ENCODE measurements at regions not wholly inside any gene's neighbourhood (a gene's known extent, or its start where the extent isn't known, plus 50 kb on each side); places are given as distances from the start of the nearest gene placed in this dataset.
"Not testable (repeated sequence)": the region's sequence is repeated elsewhere in the genome, so short reads cannot be mapped to it uniquely, and the experiment has no call there.

- no peak overlapping the region for H3K27ac Mint-ChIP-seq
- peaks cover 7% of the 10 kb centered on the region for H3K9me3 Mint-ChIP-seq (ENCODE audit: low read depth)
- H3K27me3 Mint-ChIP-seq = no peaks in the 10 kb centered on the region
- H3K4me3 Mint-ChIP-seq = no peak overlapping the region
- no peaks in the 10 kb centered on the region for H3K4me1 Mint-ChIP-seq (ENCODE audit: low read depth)
- H3K36me3 Mint-ChIP-seq = no peaks in the 10 kb centered on the region
These were observed 1367.1 kb downstream of the XPNPEP1 start for GRCh38 chr10:108556186-108556585.

GRCh38 chr10:108545921-108546320, 1377.4 kb downstream of the XPNPEP1 start:
- no peaks in the 10 kb centered on the region for H3K27me3 Mint-ChIP-seq
- no peaks in the 10 kb centered on the region for H3K9me3 Mint-ChIP-seq (ENCODE audit: low read depth)
- no peak overlapping the region for H3K27ac Mint-ChIP-seq
- H3K36me3 Mint-ChIP-seq = no peaks in the 10 kb centered on the region
- H3K4me1 Mint-ChIP-seq (ENCODE audit: low read depth) = no peaks in the 10 kb centered on the region
- H3K4me3 Mint-ChIP-seq = no peak overlapping the region

- H3K9me3 Mint-ChIP-seq (ENCODE audit: low read depth) = no peaks in the 10 kb centered on the region
- no peaks in the 10 kb centered on the region for H3K4me1 Mint-ChIP-seq (ENCODE audit: low read depth)
- no peak overlapping the region for H3K4me3 Mint-ChIP-seq
- no peaks in the 10 kb centered on the region for H3K36me3 Mint-ChIP-seq
- H3K27ac Mint-ChIP-seq = no peak overlapping the region
- H3K27me3 Mint-ChIP-seq = no peaks in the 10 kb centered on the region
These were observed 1378.7 kb downstream of the XPNPEP1 start for GRCh38 chr10:108544500-108545120.

- H3K27ac Mint-ChIP-seq; H3K4me1 Mint-ChIP-seq (ENCODE audit: low read depth); H3K27me3 Mint-ChIP-seq; H3K4me3 Mint-ChIP-seq; H3K9me3 Mint-ChIP-seq (ENCODE audit: low read depth); H3K36me3 Mint-ChIP-seq: not testable (repeated sequence)
These were observed 1369.0 kb upstream of the SORCS1 start for GRCh38 chr10:108533551-108533950.

- Mint-ChIP-seq H3K27ac (no peak overlapping the region), H3K9me3 (ENCODE audit: low read depth) (peaks cover 8% of the 10 kb centered on the region), H3K4me3 (no peak overlapping the region), H3K4me1 (ENCODE audit: low read depth) (no peaks in the 10 kb centered on the region), H3K27me3 (no peaks in the 10 kb centered on the region), H3K36me3 (no peaks in the 10 kb centered on the region)
These were observed 1358.7 kb upstream of the SORCS1 start for GRCh38 chr10:108523016-108523800.

GRCh38 chr10:108521827-108522492, 1357.5 kb upstream of the SORCS1 start:
- Mint-ChIP-seq H3K9me3 (ENCODE audit: low read depth) (peaks cover 14% of the 10 kb centered on the region), H3K27ac (no peak overlapping the region), H3K4me1 (ENCODE audit: low read depth) (no peaks in the 10 kb centered on the region), H3K4me3 (no peak overlapping the region), H3K36me3 (no peaks in the 10 kb centered on the region), H3K27me3 (no peaks in the 10 kb centered on the region)

- H3K9me3 Mint-ChIP-seq (ENCODE audit: low read depth) = peaks cover 14% of the 10 kb centered on the region
- H3K4me3 Mint-ChIP-seq = no peak overlapping the region
- H3K27ac Mint-ChIP-seq = no peak overlapping the region
- H3K36me3 Mint-ChIP-seq = no peaks in the 10 kb centered on the region
- no peaks in the 10 kb centered on the region for H3K27me3 Mint-ChIP-seq
- no peaks in the 10 kb centered on the region for H3K4me1 Mint-ChIP-seq (ENCODE audit: low read depth)
These were observed 1351.3 kb upstream of the SORCS1 start for GRCh38 chr10:108515821-108516220.

GRCh38 chr10:108500396-108500795, 1335.9 kb upstream of the SORCS1 start:
- Mint-ChIP-seq H3K36me3 (no peaks in the 10 kb centered on the region), H3K4me3 (no peak overlapping the region), H3K27ac (no peak overlapping the region), H3K27me3 (no peaks in the 10 kb centered on the region), H3K9me3 (ENCODE audit: low read depth) (peaks cover 10% of the 10 kb centered on the region), H3K4me1 (ENCODE audit: low read depth) (no peaks in the 10 kb centered on the region)

- Mint-ChIP-seq H3K27ac (no peak overlapping the region), H3K27me3 (no peaks in the 10 kb centered on the region), H3K9me3 (ENCODE audit: low read depth) (peaks cover 15% of the 10 kb centered on the region), H3K4me1 (ENCODE audit: low read depth) (no peaks in the 10 kb centered on the region), H3K36me3 (no peaks in the 10 kb centered on the region), H3K4me3 (no peak overlapping the region)
These were observed 1331.6 kb upstream of the SORCS1 start for GRCh38 chr10:108496106-108496505.

GRCh38 chr10:108490944-108491343, 1326.4 kb upstream of the SORCS1 start:
- Mint-ChIP-seq H3K4me1 (ENCODE audit: low read depth) (no peaks in the 10 kb centered on the region), H3K27me3 (no peaks in the 10 kb centered on the region), H3K27ac (no peak overlapping the region), H3K9me3 (ENCODE audit: low read depth) (peaks cover 14% of the 10 kb centered on the region), H3K36me3 (no peaks in the 10 kb centered on the region), H3K4me3 (no peak overlapping the region)

GRCh38 chr10:108471420-108471819, 1306.9 kb upstream of the SORCS1 start:
- Mint-ChIP-seq H3K27ac (no peak overlapping the region), H3K4me1 (ENCODE audit: low read depth) (no peaks in the 10 kb centered on the region), H3K36me3 (no peaks in the 10 kb centered on the region), H3K27me3 (peaks cover 7% of the 10 kb centered on the region), H3K4me3 (no peak overlapping the region), H3K9me3 (ENCODE audit: low read depth) (peaks cover 6% of the 10 kb centered on the region)

GRCh38 chr10:108469940-108470339, 1305.4 kb upstream of the SORCS1 start:
- H3K9me3 Mint-ChIP-seq (ENCODE audit: low read depth) = peaks cover 6% of the 10 kb centered on the region
- H3K4me1 Mint-ChIP-seq (ENCODE audit: low read depth) = no peaks in the 10 kb centered on the region
- no peaks in the 10 kb centered on the region for H3K36me3 Mint-ChIP-seq
- H3K4me3 Mint-ChIP-seq = no peak overlapping the region
- H3K27me3 Mint-ChIP-seq = peaks cover 7% of the 10 kb centered on the region
- H3K27ac Mint-ChIP-seq = no peak overlapping the region

- H3K4me3 Mint-ChIP-seq = no peak overlapping the region
- peaks cover 6% of the 10 kb centered on the region for H3K9me3 Mint-ChIP-seq (ENCODE audit: low read depth)
- H3K4me1 Mint-ChIP-seq (ENCODE audit: low read depth) = no peaks in the 10 kb centered on the region
- no peaks in the 10 kb centered on the region for H3K36me3 Mint-ChIP-seq
- H3K27me3 Mint-ChIP-seq = peaks cover 13% of the 10 kb centered on the region
- no peak overlapping the region for H3K27ac Mint-ChIP-seq
These were observed 1301.5 kb upstream of the SORCS1 start for GRCh38 chr10:108465871-108466641.

- Mint-ChIP-seq H3K9me3 (ENCODE audit: low read depth) (peaks cover 7% of the 10 kb centered on the region), H3K27ac (no peak overlapping the region), H3K36me3 (no peaks in the 10 kb centered on the region), H3K4me3 (no peak overlapping the region), H3K27me3 (peaks cover 10% of the 10 kb centered on the region), H3K4me1 (ENCODE audit: low read depth) (no peaks in the 10 kb centered on the region)
These were observed 1297.5 kb upstream of the SORCS1 start for GRCh38 chr10:108462005-108462404.

GRCh38 chr10:108454793-108455192, 1290.3 kb upstream of the SORCS1 start:
- Mint-ChIP-seq H3K27me3 (no peaks in the 10 kb centered on the region), H3K4me1 (ENCODE audit: low read depth) (no peaks in the 10 kb centered on the region), H3K4me3 (no peak overlapping the region), H3K27ac (no peak overlapping the region), H3K36me3 (no peaks in the 10 kb centered on the region), H3K9me3 (ENCODE audit: low read depth) (peaks cover 18% of the 10 kb centered on the region)
